ENCODE measurements at regions not wholly inside any gene's neighbourhood (a gene's known extent, or its start where the extent isn't known, plus 50 kb on each side); places are given as distances from the start of the nearest gene placed in this dataset.

DNA sequence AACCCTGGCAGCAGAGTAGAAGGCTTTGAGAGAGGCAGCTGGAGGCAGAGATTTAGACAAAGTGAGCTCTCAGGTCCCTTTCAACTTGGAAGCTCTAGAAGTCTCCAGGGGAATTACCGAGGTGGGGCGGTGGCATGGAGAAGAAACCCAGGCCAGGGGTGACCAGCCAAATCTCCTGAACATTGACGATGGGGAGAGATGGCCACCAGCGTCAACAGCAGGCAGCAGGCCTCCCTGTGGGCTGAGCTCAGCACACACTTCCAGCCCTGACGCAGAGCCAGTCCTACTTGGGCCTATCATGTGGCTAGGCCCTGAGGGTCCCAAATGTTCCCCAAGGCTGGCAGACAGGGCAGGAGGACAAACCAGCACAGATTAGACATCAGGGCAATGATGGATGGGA lies 187.8 kb downstream of the BCOR start:
- H3K36me3 ChIP-seq: no peaks in the 10 kb centered on the region
- no peaks in the 10 kb centered on the region for H3K27me3 ChIP-seq
- intact Hi-C loops (cut with DNase I; ENCODE audit: low total_unique reads) (loop anchor here (10.0 kb wide), 1 partner anchor 175 kb away; no protein-coding TSS in a partner anchor), in situ Hi-C loops (cut with MboI; ENCODE audit: low pct_ligation_motif_present in 1 of 4, low pct_unique_long_range_greater_than_20kb in 1 of 4, low sequenced_read_pairs in 3 of 4) (no loop called here)
- 90% methylated on average over 5 of the region's 5 CpGs; no CpG with 5 or more reads in 1 of the 2 donors for WGBS, 2 donors (ENCODE audit: low coverage in 1 of 2)
- no peak for TF ChIP-seq CTCF (IDR thresholded peaks at IDR 0.05)
- TF ChIP-seq POLR2AphosphoS5 (IDR thresholded peaks at IDR 0.05): no peak
- no peak for TF ChIP-seq POLR2A (IDR thresholded peaks at IDR 0.05)
- no peak for TF ChIP-seq EP300 (IDR thresholded peaks at IDR 0.05; ENCODE audit: low read depth)
- no peak for DNase-seq
- H3K27ac ChIP-seq: no peak overlapping the region
- no peaks in the 10 kb centered on the region for H3K9me3 ChIP-seq
- no peak overlapping the region for H3K4me3 ChIP-seq
- H3K4me1 ChIP-seq: peaks cover 3 to 11% (median 8%) of the 10 kb centered on the region in 4 donors

DNA sequence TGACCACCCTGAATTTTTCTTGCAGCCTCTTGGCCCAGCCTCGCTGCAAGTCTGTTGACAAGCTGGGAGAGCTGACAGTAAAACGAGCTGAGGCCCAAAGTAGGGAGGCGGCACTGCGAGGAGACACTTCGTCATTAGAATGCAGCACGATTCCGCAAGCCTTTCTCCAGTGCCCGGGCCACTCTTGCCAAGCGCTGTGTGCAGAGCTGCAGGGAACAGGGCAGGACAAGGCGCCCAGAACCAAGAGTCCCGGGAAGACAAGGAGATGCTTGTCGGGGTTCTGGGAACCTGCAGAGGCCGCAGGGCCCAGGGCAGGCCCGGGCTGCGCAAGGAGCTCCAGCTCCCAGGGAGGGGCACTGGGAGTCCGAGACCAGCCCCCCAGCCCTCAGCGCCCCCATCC lies 187.1 kb downstream of the BCOR start:
- in situ Hi-C loops (cut with MboI; ENCODE audit: low pct_ligation_motif_present in 1 of 4, low pct_unique_long_range_greater_than_20kb in 1 of 4, low sequenced_read_pairs in 3 of 4): no loop called here
- intact Hi-C loops (cut with DNase I; ENCODE audit: low total_unique reads): no loop called here
- no peak overlapping the region for H3K4me3 ChIP-seq
- H3K27me3 ChIP-seq: no peaks in the 10 kb centered on the region
- no peaks in the 10 kb centered on the region for H3K36me3 ChIP-seq
- peaks cover 0 to 6% (median 4%) of the 10 kb centered on the region in 4 donors for H3K4me1 ChIP-seq
- DNase-seq: no peak
- H3K9me3 ChIP-seq: no peaks in the 10 kb centered on the region
- 86% methylated on average over 17 of the region's 17 CpGs; no CpG with 5 or more reads in 1 of the 2 donors for WGBS, 2 donors (ENCODE audit: low coverage in 1 of 2)
- no peak overlapping the region for H3K27ac ChIP-seq
- TF ChIP-seq CTCF (IDR thresholded peaks at IDR 0.05) (no peak), POLR2A (IDR thresholded peaks at IDR 0.05) (no peak), EP300 (IDR thresholded peaks at IDR 0.05; ENCODE audit: low read depth) (no peak), POLR2AphosphoS5 (IDR thresholded peaks at IDR 0.05) (no peak)

DNA sequence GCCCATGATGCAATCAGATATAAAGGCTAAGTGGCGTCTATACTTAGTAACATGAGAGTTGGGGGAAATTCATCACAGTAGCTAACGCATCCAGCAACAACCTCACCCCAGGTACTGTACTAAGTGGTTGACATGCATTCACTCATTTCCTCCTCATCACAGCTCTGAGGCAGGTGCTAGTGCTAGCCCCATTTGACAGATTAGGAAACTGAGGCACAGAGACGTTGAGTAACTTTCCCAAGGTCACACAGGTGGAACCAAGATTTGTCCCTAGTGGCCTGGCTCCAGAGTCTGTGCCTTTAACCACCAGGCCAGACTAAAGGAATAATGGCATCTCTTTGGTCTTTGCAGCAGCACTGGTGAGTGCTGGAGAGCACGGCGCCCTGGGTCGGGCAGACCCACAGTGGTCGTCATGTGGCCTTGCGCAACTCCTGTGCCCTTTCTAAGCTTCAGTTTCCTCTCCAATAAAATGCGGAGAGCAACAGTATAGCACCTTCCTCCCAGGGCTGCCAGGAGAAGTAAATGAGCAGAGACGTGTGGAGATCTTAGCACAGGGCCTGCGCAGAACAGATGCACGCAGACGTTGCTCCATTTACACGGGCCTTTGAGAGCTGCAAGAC lies 186.4 kb downstream of the BCOR start:
- intact Hi-C loops (cut with DNase I; ENCODE audit: low total_unique reads): no loop called here
- 90% methylated on average over 14 of the region's 14 CpGs; no CpG with 5 or more reads in 1 of the 2 donors for WGBS, 2 donors (ENCODE audit: low coverage in 1 of 2)
- Histone ChIP-seq H3K36me3 (no peaks in the 10 kb centered on the region), H3K4me3 (no peak overlapping the region), H3K27ac (no peak overlapping the region), H3K9me3 (no peaks in the 10 kb centered on the region), H3K4me1 (peaks cover 0 to 3% (median 0%) of the 10 kb centered on the region in 4 donors), H3K27me3 (no peaks in the 10 kb centered on the region)
- TF ChIP-seq POLR2A (IDR thresholded peaks at IDR 0.05) (no peak), EP300 (IDR thresholded peaks at IDR 0.05; ENCODE audit: low read depth) (no peak), CTCF (IDR thresholded peaks at IDR 0.05) (no peak), POLR2AphosphoS5 (IDR thresholded peaks at IDR 0.05) (no peak)
- in situ Hi-C loops (cut with MboI; ENCODE audit: low pct_ligation_motif_present in 1 of 4, low pct_unique_long_range_greater_than_20kb in 1 of 4, low sequenced_read_pairs in 3 of 4): no loop called here
- no peak for DNase-seq

DNA sequence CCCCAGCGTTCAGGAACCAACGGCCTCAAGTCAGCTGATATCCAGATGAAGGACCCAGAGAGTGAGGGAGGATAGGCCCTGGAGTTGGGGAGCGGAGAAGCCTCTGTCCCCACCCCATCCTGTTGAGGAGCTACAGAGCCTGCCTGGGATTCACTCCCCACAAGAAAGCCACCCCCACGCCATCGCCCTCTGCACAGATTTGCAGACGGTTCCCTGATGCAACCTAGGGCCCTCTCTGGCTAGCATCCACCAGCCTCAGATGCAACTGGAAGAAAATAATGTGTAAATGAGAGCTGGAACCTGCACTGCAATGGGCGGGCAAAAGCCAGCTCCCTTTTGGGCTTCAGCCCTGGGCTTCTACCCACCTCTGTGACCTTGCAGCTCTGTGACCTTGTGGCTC lies 185.6 kb downstream of the BCOR start:
- no peak overlapping the region for H3K27ac ChIP-seq
- WGBS, 2 donors (ENCODE audit: low coverage in 1 of 2): 83% methylated on average over 7 of the region's 7 CpGs; no CpG with 5 or more reads in 1 of the 2 donors
- H3K27me3 ChIP-seq: no peaks in the 10 kb centered on the region
- intact Hi-C loops (cut with DNase I; ENCODE audit: low total_unique reads): no loop called here
- peaks cover 0 to 3% (median 0%) of the 10 kb centered on the region in 4 donors for H3K4me1 ChIP-seq
- in situ Hi-C loops (cut with MboI; ENCODE audit: low pct_ligation_motif_present in 1 of 4, low pct_unique_long_range_greater_than_20kb in 1 of 4, low sequenced_read_pairs in 3 of 4): no loop called here
- no peaks in the 10 kb centered on the region for H3K36me3 ChIP-seq
- H3K9me3 ChIP-seq: no peaks in the 10 kb centered on the region
- no peak for TF ChIP-seq POLR2A (IDR thresholded peaks at IDR 0.05)
- no peak for TF ChIP-seq POLR2AphosphoS5 (IDR thresholded peaks at IDR 0.05)
- no peak for TF ChIP-seq EP300 (IDR thresholded peaks at IDR 0.05; ENCODE audit: low read depth)
- no peak overlapping the region for H3K4me3 ChIP-seq
- DNase-seq: no peak

All from transverse colon (tissue), 4 donors.